GM19099 (cell line): ENCODE measurements at regions not wholly inside any gene's neighbourhood (a gene's known extent, or its start where the extent isn't known, plus 50 kb on each side); places are given as distances from the start of the nearest gene placed in this dataset.

ENCODE experiments used
- POLR2A ChIP-seq: IDR thresholded peaks from 3 replicates; pipeline ENCODE4 v1.6.1; 2011; ENCODE audit warnings: low read depth; ENCODE audit not compliant: insufficient read length; ENCODE audit errors: extremely low read depth

DNA sequence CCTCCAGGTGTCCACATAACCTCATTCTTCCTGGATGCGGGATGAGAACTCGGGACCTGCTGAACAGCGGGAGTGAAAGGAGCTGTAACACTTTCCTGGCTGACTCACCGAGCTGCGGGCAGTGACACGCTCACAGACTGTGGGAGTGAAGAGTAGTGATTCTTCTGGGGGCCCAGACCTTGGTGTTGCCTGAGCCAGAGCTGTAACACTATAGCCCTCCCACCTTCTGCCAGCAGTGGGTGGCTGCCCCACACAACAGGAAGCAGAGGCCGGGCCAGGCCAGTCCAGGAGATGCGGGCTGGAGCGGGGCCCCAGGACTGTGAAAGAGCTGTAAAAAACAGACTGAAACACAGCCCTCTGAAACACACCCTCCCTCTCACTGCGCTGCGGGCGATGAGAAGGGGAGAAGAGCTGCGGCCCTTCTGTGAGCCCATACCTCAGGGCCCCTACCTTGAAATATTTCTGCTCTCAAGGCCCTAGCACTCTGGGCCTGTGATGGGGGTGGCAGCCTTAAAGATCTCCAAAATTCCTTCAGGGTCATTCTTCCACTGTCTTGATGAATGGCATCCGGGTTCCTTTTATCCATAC, 464.0 kb upstream of the CCDC54 start:
- TF ChIP-seq POLR2A = no peak

DNA sequence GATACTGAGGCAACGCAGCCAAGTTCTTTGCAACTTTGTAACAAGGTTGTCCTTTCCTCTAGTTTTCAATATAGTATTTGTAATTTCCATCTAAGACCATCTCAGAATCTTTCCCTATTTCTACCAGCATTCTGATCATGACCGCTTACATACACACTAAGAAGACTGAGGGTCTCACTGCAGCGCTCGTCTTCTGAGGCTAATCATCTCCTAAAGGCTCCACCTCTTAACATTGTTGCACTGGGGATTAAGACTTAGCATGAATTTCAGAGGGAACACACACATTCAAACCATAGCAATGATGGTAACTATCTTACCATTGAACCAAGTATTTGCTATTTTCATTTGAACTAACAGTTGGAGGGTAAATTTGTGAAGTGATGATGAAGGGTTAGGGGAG, 463.3 kb upstream of the CCDC54 start:
- TF ChIP-seq POLR2A = no peak

DNA sequence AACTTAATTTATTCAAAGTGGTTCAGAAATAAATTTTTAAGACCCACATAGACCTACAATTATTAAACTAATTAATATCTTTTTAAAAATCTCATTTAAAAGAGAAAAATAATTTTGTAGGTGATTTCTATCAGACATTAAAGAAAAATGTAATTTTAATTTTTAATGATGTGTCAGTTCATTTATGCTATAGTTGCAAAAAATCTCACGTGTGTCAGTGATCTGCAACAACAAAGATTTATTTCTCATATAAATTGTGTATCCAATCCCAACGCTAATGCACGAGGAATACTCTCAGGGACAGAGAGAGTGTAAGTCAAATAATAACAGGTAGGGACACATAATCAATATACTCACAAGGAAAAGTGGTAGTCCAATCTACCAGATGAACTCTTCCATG, 456.6 kb upstream of the CCDC54 start:
- no peak for TF ChIP-seq POLR2A

DNA sequence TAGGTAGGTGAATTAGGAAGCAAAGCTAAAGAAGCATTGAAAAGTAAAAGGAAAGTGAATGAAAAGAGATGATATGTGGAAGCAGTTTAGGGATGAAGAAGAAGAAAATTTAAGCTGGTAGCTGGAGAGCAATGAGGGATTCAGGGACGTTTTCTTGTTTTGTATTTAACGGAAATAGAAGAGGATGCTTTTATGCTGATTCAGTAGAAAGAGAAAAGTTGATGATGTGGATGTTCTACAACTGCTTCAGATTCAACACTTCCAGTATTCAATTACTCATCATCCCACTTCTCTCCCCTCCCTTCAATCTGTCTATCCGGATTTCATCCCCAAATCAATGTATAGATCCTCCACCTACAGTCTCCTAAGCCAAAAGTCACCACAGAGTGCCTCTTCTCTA, 448.2 kb upstream of the CCDC54 start:
- no peak for TF ChIP-seq POLR2A

DNA sequence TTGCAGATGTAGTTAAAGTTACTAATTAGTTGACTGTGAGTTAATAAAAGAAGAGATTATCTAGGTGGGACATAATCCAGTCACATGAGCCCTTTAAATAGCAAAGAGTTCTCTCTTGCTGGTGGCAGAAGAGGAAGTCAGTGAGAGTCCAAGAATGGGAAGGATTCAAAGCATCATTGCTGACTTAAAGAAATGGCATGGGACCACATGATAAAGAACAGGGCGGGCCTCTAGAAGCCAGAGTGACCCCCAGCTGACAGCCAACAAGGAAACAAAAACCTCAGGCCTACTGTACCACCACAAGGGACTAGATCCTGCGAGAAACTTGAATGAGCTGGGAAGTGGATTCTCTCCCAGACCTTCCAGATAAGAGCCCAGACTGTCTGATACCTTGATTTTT, 447.2 kb upstream of the CCDC54 start:
- TF ChIP-seq POLR2A = no peak

GRCh38 chr3:106931904-106932303, 445.3 kb upstream of the CCDC54 start:
- no peak for TF ChIP-seq POLR2A

- TF ChIP-seq POLR2A = no peak
Observed at GRCh38 chr3:106936337-106936736, 440.9 kb upstream of the CCDC54 start.

DNA sequence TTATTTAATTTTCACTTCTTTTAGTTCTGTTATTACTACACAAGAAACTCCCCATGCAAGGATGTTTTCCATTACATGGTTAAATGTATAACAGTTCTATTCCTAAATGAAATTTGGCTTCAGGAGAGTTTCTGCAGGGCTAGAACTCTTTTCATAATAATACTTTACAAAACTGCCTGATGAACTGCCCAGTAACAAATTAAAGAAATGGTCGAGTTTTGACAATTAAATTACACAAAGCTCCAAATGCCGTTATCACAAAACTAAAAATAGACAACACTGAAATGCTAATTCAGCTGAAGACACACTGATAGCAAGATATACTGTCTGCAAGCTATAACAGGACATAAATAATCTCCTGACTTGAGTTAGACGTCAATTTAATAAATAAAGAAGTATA, 435.2 kb upstream of the CCDC54 start:
- TF ChIP-seq POLR2A = no peak

- no peak for TF ChIP-seq POLR2A
Observed at GRCh38 chr3:106943071-106943470, 434.2 kb upstream of the CCDC54 start.

- TF ChIP-seq POLR2A = no peak
Observed at GRCh38 chr3:106945435-106945834, 431.8 kb upstream of the CCDC54 start.

DNA sequence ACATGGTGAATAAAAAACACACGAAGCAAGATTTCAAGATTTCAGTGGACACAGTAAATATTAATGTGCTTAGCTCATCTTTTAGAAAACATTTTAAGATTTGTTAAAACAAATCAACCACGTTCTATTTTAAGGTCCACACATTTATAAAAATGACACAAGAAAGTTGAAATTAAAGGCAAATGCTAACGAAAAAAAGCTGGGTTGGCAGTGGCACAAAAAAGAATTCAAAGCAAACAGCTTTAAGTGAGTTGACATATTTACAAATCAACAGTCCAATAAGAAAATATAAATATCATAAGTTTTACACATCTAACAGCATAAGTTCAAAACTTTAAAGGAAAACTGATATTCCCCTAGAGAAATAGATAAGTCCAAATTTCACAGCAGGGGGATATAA, 430.4 kb upstream of the CCDC54 start:
- no peak for TF ChIP-seq POLR2A

DNA sequence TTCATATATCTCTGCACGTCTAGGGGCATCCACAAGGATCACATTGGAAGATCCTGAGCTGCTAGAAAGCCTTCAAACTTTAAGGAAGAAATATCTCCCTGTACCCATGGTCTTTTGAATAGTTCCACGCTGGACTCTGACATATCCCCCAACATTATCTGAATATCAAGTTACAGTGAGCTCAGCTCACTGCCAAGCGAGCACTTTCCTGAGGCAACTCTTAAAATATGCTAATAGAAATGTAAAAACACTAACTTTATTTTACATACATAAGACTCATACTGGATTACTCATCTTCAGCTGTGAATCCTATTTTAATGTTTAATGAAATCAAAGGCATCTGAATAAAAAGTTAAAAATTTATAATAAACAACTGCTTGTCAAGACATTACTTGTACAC, 420.2 kb upstream of the CCDC54 start:
- TF ChIP-seq POLR2A = no peak

- no peak for TF ChIP-seq POLR2A
Observed at GRCh38 chr3:106962993-106963392, 414.2 kb upstream of the CCDC54 start.

- TF ChIP-seq POLR2A = no peak
Observed at GRCh38 chr3:106963442-106963841, 413.8 kb upstream of the CCDC54 start.

- no peak for TF ChIP-seq POLR2A
Observed at GRCh38 chr3:106965307-106965706, 411.9 kb upstream of the CCDC54 start.

DNA sequence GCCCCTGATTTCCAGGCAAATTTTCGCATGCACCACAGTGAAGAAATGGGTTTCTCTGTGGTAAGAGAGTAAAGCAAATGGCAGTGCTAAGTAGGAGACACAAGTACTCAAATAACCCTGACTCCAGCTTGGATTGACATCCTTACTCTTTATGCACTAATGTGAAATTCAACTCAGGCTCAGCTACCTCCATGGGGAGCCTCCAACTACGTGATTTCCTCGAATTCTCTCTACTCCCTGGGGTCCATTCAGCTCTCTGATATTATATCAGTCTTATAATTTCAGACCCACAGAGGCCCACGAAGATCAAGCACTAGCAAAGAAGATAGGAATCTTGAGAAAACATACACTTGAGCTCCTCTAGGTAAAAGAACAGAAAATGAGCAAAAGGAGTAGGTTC, 407.6 kb upstream of the CCDC54 start:
- no peak for TF ChIP-seq POLR2A

DNA sequence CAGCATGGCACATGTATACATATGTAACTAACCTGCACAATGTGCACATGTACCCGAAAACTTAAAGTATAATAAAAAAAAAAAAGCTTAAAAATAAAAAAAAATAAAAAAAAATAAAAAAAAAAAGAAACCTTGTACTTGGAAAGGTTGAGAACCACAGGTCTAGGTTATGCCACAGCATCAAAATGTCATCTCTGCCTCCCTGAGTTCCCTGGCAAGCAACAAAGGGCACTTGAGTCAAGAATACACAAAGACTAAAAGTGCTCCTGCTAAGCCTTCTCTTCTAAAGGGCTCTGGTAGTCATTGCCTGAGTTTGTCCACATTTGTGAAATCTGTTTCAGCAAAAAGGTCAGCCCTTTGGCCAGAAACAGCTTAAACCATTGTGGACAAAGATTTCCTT, 395.8 kb upstream of the CCDC54 start:
- no peak for TF ChIP-seq POLR2A
